ENCODE measurements at regions not wholly inside any gene's neighbourhood (a gene's known extent, or its start where the extent isn't known, plus 50 kb on each side); places are given as distances from the start of the nearest gene placed in this dataset.

- TF ChIP-seq ZNF624 (tag by site-specific recombination; IDR thresholded peaks at IDR 0.05) (no peak), KLF16 (tag by site-specific recombination; IDR thresholded peaks at IDR 0.05) (no peak), IKZF3 (tag by site-specific recombination; IDR thresholded peaks at IDR 0.05) (no peak), ZNF530 (tag by site-specific recombination; IDR thresholded peaks at IDR 0.05; ENCODE audit: low read depth) (no peak), ZNF596 (tag by site-specific recombination; IDR thresholded peaks at IDR 0.05) (no peak), ZNF837 (tag by site-specific recombination; IDR thresholded peaks at IDR 0.05) (no peak), CTCF (tag by site-specific recombination; IDR thresholded peaks at IDR 0.05) (peak; percentile 54), ZNF548 (tag by site-specific recombination; IDR thresholded peaks at IDR 0.05) (no peak), ZNF174 (tag by site-specific recombination; IDR thresholded peaks at IDR 0.05) (no peak), AEBP2 (tag by site-specific recombination; IDR thresholded peaks at IDR 0.05; ENCODE audit: borderline replicate concordance) (no peak), SP2 (tag by site-specific recombination; IDR thresholded peaks at IDR 0.05) (no peak), TCF7L2 (IDR thresholded peaks at IDR 0.05; ENCODE audit: borderline replicate concordance, low read depth, low read length) (no peak), ZFHX2 (tag by site-specific recombination; conservative IDR thresholded peaks at IDR 0.05) (no peak), ZNF366 (tag by site-specific recombination; conservative IDR thresholded peaks at IDR 0.05) (no peak), INSM2 (tag by site-specific recombination; IDR thresholded peaks at IDR 0.05) (no peak), ZFP37 (tag by site-specific recombination; IDR thresholded peaks at IDR 0.05) (no peak), ZBTB48 (tag by site-specific recombination; IDR thresholded peaks at IDR 0.05) (no peak), ZSCAN4 (tag by site-specific recombination; IDR thresholded peaks at IDR 0.05) (no peak), ZNF302 (tag by site-specific recombination; IDR thresholded peaks at IDR 0.05; ENCODE audit: low read depth) (no peak), WT1 (tag by site-specific recombination; IDR thresholded peaks at IDR 0.05) (peak; percentile 76), ZNF654 (tag by site-specific recombination; IDR thresholded peaks at IDR 0.05; ENCODE audit: low read depth) (peak; percentile 44), ZNF169 (tag by site-specific recombination; IDR thresholded peaks at IDR 0.05) (no peak), MZF1 (tag by site-specific recombination; IDR thresholded peaks at IDR 0.05; ENCODE audit: borderline replicate concordance) (0 out of 2 replicates have a peak, but pooled peaks have one; percentile 21), ZNF580 (tag by site-specific recombination; IDR thresholded peaks at IDR 0.05) (no peak), ZNF639 (tag by site-specific recombination; IDR thresholded peaks at IDR 0.05) (no peak), GFI1B (tag by site-specific recombination; IDR thresholded peaks at IDR 0.05) (peak; percentile 28; the same call in 1 of the 2 replicates), ZBTB8A (tag by site-specific recombination; IDR thresholded peaks at IDR 0.05) (no peak), ZNF707 (tag by site-specific recombination; IDR thresholded peaks at IDR 0.05) (no peak), ZNF776 (tag by site-specific recombination; IDR thresholded peaks at IDR 0.05; ENCODE audit: borderline replicate concordance) (no peak), PBX3 (CRISPR knock-in tag; IDR thresholded peaks at IDR 0.05) (no peak), KLF10 (tag by site-specific recombination; IDR thresholded peaks at IDR 0.05) (no peak), ZNF777 (tag by site-specific recombination; IDR thresholded peaks at IDR 0.05; ENCODE audit: borderline replicate concordance) (no peak), ZNF549 (tag by site-specific recombination; IDR thresholded peaks at IDR 0.05) (no peak)
Measured at GRCh38 chr6:71510057-71510713, 221.6 kb downstream of the OGFRL1 start (continued).
